Endothelial cell (in vitro differentiated cells): ENCODE measurements at regions not wholly inside any gene's neighbourhood (a gene's known extent, or its start where the extent isn't known, plus 50 kb on each side); places are given as distances from the start of the nearest gene placed in this dataset.

Experiments
- DNase-seq: peaks from one replicate; pipeline ENCODE4 v3.0.0; 2021; ENCODE audit warnings: low spot score
- H3K27ac Mint-ChIP-seq: one replicate; pipeline ENCODE4 v1.8.0; 2021; ENCODE audit warnings: mixed read lengths, inconsistent platforms; ENCODE audit not compliant: unreplicated experiment
- H3K27me3 Mint-ChIP-seq: one replicate; pipeline ENCODE4 v1.8.0; 2021; ENCODE audit warnings: mild to moderate bottlenecking, moderate library complexity, mixed read lengths, inconsistent platforms; ENCODE audit not compliant: unreplicated experiment
- H3K36me3 Mint-ChIP-seq: one replicate; pipeline ENCODE4 v1.8.0; 2021; ENCODE audit warnings: mild to moderate bottlenecking, low read depth, mixed read lengths, inconsistent platforms; ENCODE audit not compliant: unreplicated experiment
- H3K4me1 Mint-ChIP-seq: one replicate; pipeline ENCODE4 v1.8.0; 2021; ENCODE audit warnings: mild to moderate bottlenecking, mixed read lengths, inconsistent platforms; ENCODE audit not compliant: unreplicated experiment
- H3K4me3 Mint-ChIP-seq: one replicate; pipeline ENCODE4 v1.8.0; 2021; ENCODE audit warnings: mild to moderate bottlenecking, mixed read lengths, inconsistent platforms; ENCODE audit not compliant: unreplicated experiment
- H3K9me3 Mint-ChIP-seq: one replicate; pipeline ENCODE4 v1.8.0; 2021; ENCODE audit warnings: mixed read lengths, inconsistent platforms; ENCODE audit not compliant: unreplicated experiment
- TF ChIP-seq, protein P1 (sequence below): fragments of 200-600 bp; sonication (generic); IDR thresholded peaks from one replicate; pipeline ENCODE4 v1.5.0; 2021; ENCODE audit warnings: antibody characterized with exemption; ENCODE audit not compliant: unreplicated experiment

DNA sequence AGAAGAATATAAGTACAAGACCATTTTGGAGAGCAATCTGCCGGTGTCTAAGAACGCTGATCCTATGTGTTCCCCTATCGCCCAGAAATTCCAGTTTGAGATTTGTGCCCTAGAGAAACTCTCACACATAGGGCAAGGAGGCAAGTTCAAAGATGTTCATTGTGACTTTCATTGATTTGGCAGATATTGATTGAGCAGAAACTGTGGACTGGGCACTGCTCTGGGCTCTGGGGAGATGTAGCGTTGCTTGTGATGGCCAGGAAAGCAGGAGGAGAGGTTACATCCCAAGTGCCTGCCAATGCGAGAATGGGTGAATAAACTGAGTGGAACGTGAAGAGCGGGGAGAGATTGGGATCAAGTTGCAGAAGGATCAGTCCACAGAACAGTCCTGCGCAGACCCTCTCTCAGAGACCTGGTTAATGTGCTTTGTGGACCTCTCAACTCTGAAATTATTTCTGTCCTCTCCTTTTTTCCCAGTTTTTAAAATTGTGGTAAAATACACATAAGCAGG lies 123.9 kb upstream of the PEG3 start:
- no peak overlapping the region for H3K27ac Mint-ChIP-seq
- peaks cover 21% of the 10 kb centered on the region for H3K36me3 Mint-ChIP-seq
- H3K4me1 Mint-ChIP-seq: no peaks in the 10 kb centered on the region
- H3K9me3 Mint-ChIP-seq: peaks cover 45% of the 10 kb centered on the region
- no peak for DNase-seq
- H3K27me3 Mint-ChIP-seq: peaks cover 9% of the 10 kb centered on the region
- TF ChIP-seq, protein P1, sequence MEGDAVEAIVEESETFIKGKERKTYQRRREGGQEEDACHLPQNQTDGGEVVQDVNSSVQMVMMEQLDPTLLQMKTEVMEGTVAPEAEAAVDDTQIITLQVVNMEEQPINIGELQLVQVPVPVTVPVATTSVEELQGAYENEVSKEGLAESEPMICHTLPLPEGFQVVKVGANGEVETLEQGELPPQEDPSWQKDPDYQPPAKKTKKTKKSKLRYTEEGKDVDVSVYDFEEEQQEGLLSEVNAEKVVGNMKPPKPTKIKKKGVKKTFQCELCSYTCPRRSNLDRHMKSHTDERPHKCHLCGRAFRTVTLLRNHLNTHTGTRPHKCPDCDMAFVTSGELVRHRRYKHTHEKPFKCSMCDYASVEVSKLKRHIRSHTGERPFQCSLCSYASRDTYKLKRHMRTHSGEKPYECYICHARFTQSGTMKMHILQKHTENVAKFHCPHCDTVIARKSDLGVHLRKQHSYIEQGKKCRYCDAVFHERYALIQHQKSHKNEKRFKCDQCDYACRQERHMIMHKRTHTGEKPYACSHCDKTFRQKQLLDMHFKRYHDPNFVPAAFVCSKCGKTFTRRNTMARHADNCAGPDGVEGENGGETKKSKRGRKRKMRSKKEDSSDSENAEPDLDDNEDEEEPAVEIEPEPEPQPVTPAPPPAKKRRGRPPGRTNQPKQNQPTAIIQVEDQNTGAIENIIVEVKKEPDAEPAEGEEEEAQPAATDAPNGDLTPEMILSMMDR: no peak
- H3K4me3 Mint-ChIP-seq: no peak overlapping the region

DNA sequence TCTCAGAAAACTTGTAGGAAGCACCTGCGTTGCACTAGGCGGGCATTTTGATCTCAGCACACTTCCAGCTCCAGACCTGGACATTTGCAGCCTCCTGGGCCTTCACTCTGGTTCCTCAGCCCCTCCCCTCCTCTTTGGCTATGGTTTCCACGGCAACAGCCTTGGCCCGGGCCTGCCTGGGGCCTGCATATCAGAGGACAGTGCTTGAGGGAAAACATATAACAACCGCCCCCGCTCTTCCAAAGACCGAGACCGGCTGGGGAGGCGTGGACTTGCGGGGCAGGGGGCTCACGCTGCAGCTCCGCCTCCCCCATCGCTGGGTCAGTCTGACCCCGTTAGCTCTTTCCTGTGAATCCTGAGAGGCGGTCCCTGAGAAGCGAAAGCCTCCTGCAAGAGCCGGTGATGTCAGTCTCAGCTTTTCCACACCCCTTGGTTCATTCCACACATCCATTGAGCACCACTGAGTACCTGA lies 125.7 kb upstream of the PEG3 start:
- Mint-ChIP-seq H3K4me3 (no peak overlapping the region), H3K4me1 (no peaks in the 10 kb centered on the region), H3K27me3 (peaks cover 9% of the 10 kb centered on the region), H3K27ac (no peak overlapping the region), H3K9me3 (peaks cover 41% of the 10 kb centered on the region), H3K36me3 (peaks cover 18% of the 10 kb centered on the region)
- TF ChIP-seq, protein P1: no peak
- DNase-seq: no peak

DNA sequence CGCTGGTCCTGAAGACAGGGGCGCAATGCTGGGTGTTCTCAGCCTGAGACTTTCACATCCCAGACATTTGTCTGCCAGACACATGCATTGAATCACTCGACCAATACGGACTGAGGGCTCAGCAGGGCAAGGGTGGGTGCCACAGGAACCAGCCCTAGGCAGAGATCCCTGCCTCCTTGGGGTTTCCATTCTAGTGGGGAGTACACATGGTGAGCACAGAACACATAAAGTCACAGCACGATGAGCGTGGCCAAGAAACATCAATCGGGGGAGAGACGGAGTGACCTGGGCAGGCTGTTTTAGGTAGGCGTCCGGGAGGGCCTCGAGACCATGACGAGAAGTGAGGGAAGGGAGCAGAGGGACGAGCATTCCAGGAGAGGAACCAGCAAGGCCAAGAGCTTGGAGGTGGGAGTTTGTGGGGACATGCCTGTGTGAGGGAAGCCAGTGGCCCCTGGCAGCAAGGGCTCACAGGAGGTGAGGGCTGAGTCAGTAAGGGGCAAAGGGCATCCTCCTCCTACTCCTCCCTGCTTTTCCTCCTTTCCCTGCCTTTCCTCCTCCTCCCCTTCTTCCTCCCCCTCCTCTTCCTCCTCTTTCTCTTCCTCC lies 126.3 kb upstream of the PEG3 start:
- DNase-seq: no peak
- TF ChIP-seq, protein P1: no peak
- Mint-ChIP-seq H3K9me3 (peaks cover 40% of the 10 kb centered on the region), H3K27ac (no peak overlapping the region), H3K4me1 (no peaks in the 10 kb centered on the region), H3K27me3 (peaks cover 11% of the 10 kb centered on the region), H3K36me3 (peaks cover 17% of the 10 kb centered on the region), H3K4me3 (no peak overlapping the region)

DNA sequence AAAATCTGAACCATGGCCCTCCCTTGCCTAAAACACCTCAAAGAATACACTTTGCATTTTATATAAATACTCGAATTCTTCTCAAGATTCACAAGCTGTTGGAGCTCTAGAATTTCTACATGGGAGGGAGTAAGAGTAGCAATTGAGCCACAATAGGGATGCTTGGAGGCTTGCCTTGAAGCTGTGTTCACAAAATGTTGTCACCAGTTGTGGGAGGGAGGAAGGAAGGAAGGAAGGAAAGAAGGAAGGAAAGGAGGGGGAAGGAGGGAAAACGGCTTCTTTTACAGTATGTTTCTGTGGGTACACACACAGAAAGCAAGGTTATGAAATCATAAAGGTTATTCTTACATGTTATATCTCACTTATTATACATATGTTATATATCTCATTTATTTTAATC lies 128.6 kb upstream of the PEG3 start:
- H3K9me3 Mint-ChIP-seq: peaks cover 45% of the 10 kb centered on the region
- no peaks in the 10 kb centered on the region for H3K4me1 Mint-ChIP-seq
- H3K36me3 Mint-ChIP-seq: peaks cover 10% of the 10 kb centered on the region

GRCh38 chr19:56969759-56970178 lies 129.2 kb upstream of the PEG3 start:
- H3K9me3 Mint-ChIP-seq: peaks cover 46% of the 10 kb centered on the region
- no peak for DNase-seq
- no peaks in the 10 kb centered on the region for H3K4me1 Mint-ChIP-seq
- TF ChIP-seq, protein P1: no peak
- peaks cover 9% of the 10 kb centered on the region for H3K27me3 Mint-ChIP-seq
- peaks cover 12% of the 10 kb centered on the region for H3K36me3 Mint-ChIP-seq
- no peak overlapping the region for H3K4me3 Mint-ChIP-seq
- H3K27ac Mint-ChIP-seq: no peak overlapping the region

More for the DNA sequence above, 128.6 kb upstream of the PEG3 start:
- TF ChIP-seq, protein P1: no peak
- peaks cover 9% of the 10 kb centered on the region for H3K27me3 Mint-ChIP-seq
- no peak overlapping the region for H3K4me3 Mint-ChIP-seq
- H3K27ac Mint-ChIP-seq: no peak overlapping the region
- no peak for DNase-seq
